ENCODE measurements at regions not wholly inside any gene's neighbourhood (a gene's known extent, or its start where the extent isn't known, plus 50 kb on each side); places are given as distances from the start of the nearest gene placed in this dataset.

GRCh38 chr1:70641868-70642267, 230.8 kb downstream of the CTH start:
- no peak for TF ChIP-seq CTCF (IDR thresholded peaks at IDR 0.05; ENCODE audit: control extremely low read depth, extremely low read depth, low read depth, missing control alignments)
- DNase-seq (ENCODE audit: extremely low spot score): no peak
- ChIA-PET CTCF (no interaction called here), POLR2A (no interaction called here)

GRCh38 chr1:70656361-70656760, 245.3 kb downstream of the CTH start:
- DNase-seq (ENCODE audit: extremely low spot score): no peak
- CTCF ChIA-PET: interaction anchor here (1.1 kb wide), 1 partner anchor 11 kb away, joined by 3 read pairs; no protein-coding TSS in a partner anchor
- POLR2A ChIA-PET: no interaction called here
- TF ChIP-seq CTCF (IDR thresholded peaks at IDR 0.05; ENCODE audit: control extremely low read depth, extremely low read depth, low read depth, missing control alignments): no peak

GRCh38 chr1:70659891-70660290, 248.8 kb downstream of the CTH start:
- CTCF ChIA-PET: interaction anchor here (0.9 to 1.5 kb wide), 2 partner anchors 12 to 27 kb away, joined by 3 read pairs; no protein-coding TSS in a partner anchor
- TF ChIP-seq CTCF (IDR thresholded peaks at IDR 0.05; ENCODE audit: control extremely low read depth, extremely low read depth, low read depth, missing control alignments): no peak
- no peak for DNase-seq (ENCODE audit: extremely low spot score)
- POLR2A ChIA-PET: no interaction called here

GRCh38 chr1:70666381-70667140, 255.5 kb downstream of the CTH start:
- no peak for TF ChIP-seq CTCF (IDR thresholded peaks at IDR 0.05; ENCODE audit: control extremely low read depth, extremely low read depth, low read depth, missing control alignments)
- CTCF ChIA-PET: no interaction called here
- POLR2A ChIA-PET: no interaction called here
- no peak for DNase-seq (ENCODE audit: extremely low spot score)

GRCh38 chr1:70667494-70668170, 256.6 kb downstream of the CTH start:
- CTCF ChIA-PET: interaction anchor here (1.1 kb wide), 1 partner anchor 18 kb away, joined by 4 read pairs; no protein-coding TSS in a partner anchor
- no peak for TF ChIP-seq CTCF (IDR thresholded peaks at IDR 0.05; ENCODE audit: control extremely low read depth, extremely low read depth, low read depth, missing control alignments)
- no peak for DNase-seq (ENCODE audit: extremely low spot score)
- POLR2A ChIA-PET: no interaction called here

- no peak for TF ChIP-seq CTCF (IDR thresholded peaks at IDR 0.05; ENCODE audit: control extremely low read depth, extremely low read depth, low read depth, missing control alignments)
- no peak for DNase-seq (ENCODE audit: extremely low spot score)
- ChIA-PET POLR2A (no interaction called here), CTCF (interaction anchor here (1.7 kb wide), 1 partner anchor 14 kb away, joined by 7 read pairs; no protein-coding TSS in a partner anchor)
Measured at GRCh38 chr1:70671006-70671405, 259.9 kb downstream of the CTH start.
